KOPT-K1 (cell line): ENCODE measurements at regions not wholly inside any gene's neighbourhood (a gene's known extent, or its start where the extent isn't known, plus 50 kb on each side); places are given as distances from the start of the nearest gene placed in this dataset.

Experiments
- H3K27ac ChIP-seq: fragments of 200-600 bp; sonication (generic); 2 replicates; pipeline ENCODE4 v1.5.1; 2016; ENCODE audit warnings: antibody characterized with exemption, mild to moderate bottlenecking, low read depth, low read length; ENCODE audit not compliant: poor library complexity, severe bottlenecking
- H3K36me3 ChIP-seq: fragments of 200-600 bp; sonication (generic); 2 replicates; pipeline ENCODE4 v1.5.1; 2017; ENCODE audit warnings: antibody characterized with exemption, mild to moderate bottlenecking, low read length, moderate library complexity; ENCODE audit not compliant: insufficient read depth
- H3K9me3 ChIP-seq: fragments of 200-600 bp; sonication (generic); 2 replicates; pipeline ENCODE4 v1.5.1; 2017; ENCODE audit warnings: antibody characterized with exemption, low read length, mild to moderate bottlenecking; ENCODE audit not compliant: insufficient read depth, poor library complexity, severe bottlenecking

- no peaks in the 10 kb centered on the region for H3K9me3 ChIP-seq
- no peak overlapping the region for H3K27ac ChIP-seq
- H3K36me3 ChIP-seq: no peaks in the 10 kb centered on the region
Observed at GRCh38 chr4:23009093-23009492, 316.4 kb downstream of the GBA3 start.

- no peak overlapping the region for H3K27ac ChIP-seq
Observed at GRCh38 chr4:23006756-23007155, 314.0 kb downstream of the GBA3 start.

GRCh38 chr4:23005691-23006090 lies 313.0 kb downstream of the GBA3 start:
- Histone ChIP-seq H3K36me3 (no peaks in the 10 kb centered on the region), H3K27ac (no peak overlapping the region), H3K9me3 (no peaks in the 10 kb centered on the region)

More at GRCh38 chr4:23006756-23007155, 314.0 kb downstream of the GBA3 start:
- no peaks in the 10 kb centered on the region for H3K9me3 ChIP-seq
- no peaks in the 10 kb centered on the region for H3K36me3 ChIP-seq

- Histone ChIP-seq H3K36me3 (no peaks in the 10 kb centered on the region), H3K27ac (no peak overlapping the region), H3K9me3 (no peaks in the 10 kb centered on the region)
Observed at GRCh38 chr4:23001478-23001877, 308.7 kb downstream of the GBA3 start.

GRCh38 chr4:22999419-22999818 lies 306.7 kb downstream of the GBA3 start:
- no peak overlapping the region for H3K27ac ChIP-seq
- H3K9me3 ChIP-seq: no peaks in the 10 kb centered on the region
- no peaks in the 10 kb centered on the region for H3K36me3 ChIP-seq

- Histone ChIP-seq H3K36me3 (no peaks in the 10 kb centered on the region), H3K27ac (no peak overlapping the region), H3K9me3 (no peaks in the 10 kb centered on the region)
Observed at GRCh38 chr4:22997358-22998224, 304.9 kb downstream of the GBA3 start.

- H3K36me3 ChIP-seq: no peaks in the 10 kb centered on the region
- no peak overlapping the region for H3K27ac ChIP-seq
- no peaks in the 10 kb centered on the region for H3K9me3 ChIP-seq
Observed at GRCh38 chr4:22991576-22991975, 298.8 kb downstream of the GBA3 start.

- no peaks in the 10 kb centered on the region for H3K36me3 ChIP-seq
- no peaks in the 10 kb centered on the region for H3K9me3 ChIP-seq
- no peak overlapping the region for H3K27ac ChIP-seq
Observed at GRCh38 chr4:22988526-22988925, 295.8 kb downstream of the GBA3 start.

- Histone ChIP-seq H3K9me3 (no peaks in the 10 kb centered on the region), H3K27ac (no peak overlapping the region), H3K36me3 (no peaks in the 10 kb centered on the region)
Observed at GRCh38 chr4:22987870-22988269, 295.1 kb downstream of the GBA3 start.

GRCh38 chr4:22986881-22987280 lies 294.1 kb downstream of the GBA3 start:
- no peaks in the 10 kb centered on the region for H3K36me3 ChIP-seq
- no peaks in the 10 kb centered on the region for H3K9me3 ChIP-seq
- no peak overlapping the region for H3K27ac ChIP-seq

- Histone ChIP-seq H3K27ac (no peak overlapping the region), H3K9me3 (no peaks in the 10 kb centered on the region), H3K36me3 (no peaks in the 10 kb centered on the region)
Observed at GRCh38 chr4:22986262-22986661, 293.5 kb downstream of the GBA3 start.

- H3K27ac ChIP-seq: no peak overlapping the region
- no peaks in the 10 kb centered on the region for H3K9me3 ChIP-seq
- no peaks in the 10 kb centered on the region for H3K36me3 ChIP-seq
Observed at GRCh38 chr4:22984390-22984789, 291.7 kb downstream of the GBA3 start.

GRCh38 chr4:22978656-22979055 lies 285.9 kb downstream of the GBA3 start:
- Histone ChIP-seq H3K27ac (no peak overlapping the region), H3K36me3 (no peaks in the 10 kb centered on the region), H3K9me3 (no peaks in the 10 kb centered on the region)

GRCh38 chr4:22970665-22971064 lies 277.9 kb downstream of the GBA3 start:
- no peaks in the 10 kb centered on the region for H3K36me3 ChIP-seq
- no peak overlapping the region for H3K27ac ChIP-seq
- H3K9me3 ChIP-seq: no peaks in the 10 kb centered on the region

GRCh38 chr4:22969287-22969896 lies 276.7 kb downstream of the GBA3 start:
- H3K27ac ChIP-seq: no peak overlapping the region
- no peaks in the 10 kb centered on the region for H3K9me3 ChIP-seq
- H3K36me3 ChIP-seq: no peaks in the 10 kb centered on the region

GRCh38 chr4:22962295-22962694 lies 269.6 kb downstream of the GBA3 start:
- H3K27ac ChIP-seq: no peak overlapping the region
- no peaks in the 10 kb centered on the region for H3K9me3 ChIP-seq
- no peaks in the 10 kb centered on the region for H3K36me3 ChIP-seq
